K562 (cell line): ENCODE measurements at regions not wholly inside any gene's neighbourhood (a gene's known extent, or its start where the extent isn't known, plus 50 kb on each side); places are given as distances from the start of the nearest gene placed in this dataset.

Source experiments
- ATAC-seq: fragments of 200-7000 bp; cut with Tn5 transposase; 3 replicates; pipeline ENCODE4 v1.9.1; 2020; ENCODE audit warnings: moderate library complexity
- BruUV-seq: library from RNA; stranded (reverse); fragments of 400-500 nt; replicated peaks from 2 replicates; lab custom pipeline; 2021; lab: Mats Ljungman, UMichigan
- CTCF ChIA-PET: fragments of 300-600 bp; formaldehyde crosslinking; extraction: SDS; loops from one replicate; lab custom pipeline; 2021; ENCODE audit warnings: low intra/inter-chr PET ratio; lab: Yijun Ruan, JAX
- POLR2A ChIA-PET: fragments of 300-600, 350-650 bp; sonication (Branson Sonifier 250); formaldehyde crosslinking; extraction: SDS; loops from one replicate; lab custom pipeline; 2021; ENCODE audit warnings: antibody characterized with exemption, inconsistent platforms; lab: Yijun Ruan, JAX
- DNase-seq, 4 experiments: peaks; one replicate each; pipeline versions ENCODE4 v3.0.0 to v3.0.0-alpha.2; 2011 to 2018; ENCODE audit warnings: low spot score in 3 of 4, mixed read lengths in 3 of 4; ENCODE audit errors: extremely low read depth in 1 of 4
- FAIRE-seq: peaks from 2 replicates; lab custom pipeline; 2011; peaks lifted over from hg19 to GRCh38; lab: Jason Lieb, UNC
- H2AFZ ChIP-seq: 2 replicates; pipeline ENCODE4 v1.6.0; 2011; ENCODE audit warnings: low read depth, low read length, control low read depth, inconsistent platforms
- H3K27ac ChIP-seq: fragments of 200-600 bp; 3 replicates; pipeline ENCODE4 v1.8.0; 2011; ENCODE audit warnings: low read depth, mild to moderate bottlenecking, control low read depth, inconsistent platforms, low read length, moderate library complexity, mixed read lengths; ENCODE audit errors: extremely low read depth
- H3K27me3 ChIP-seq, 2 experiments: fragments of 300-600 bp in 1 of 2; 2 replicates in 1 of 2; 3 replicates in 1 of 2; pipeline versions ENCODE4 v1.6.0 to v1.8.0; 2011; ENCODE audit warnings: inconsistent platforms in 2 of 2, low read length in 2 of 2, mild to moderate bottlenecking in 1 of 2, mixed read lengths in 1 of 2, moderate library complexity in 1 of 2; ENCODE audit not compliant: control insufficient read depth in 2 of 2, insufficient read depth in 2 of 2
- H3K36me3 ChIP-seq: fragments of 300-600 bp; 3 replicates; pipeline ENCODE4 v1.8.0; 2011; ENCODE audit warnings: mild to moderate bottlenecking, low read length, inconsistent platforms; ENCODE audit not compliant: control insufficient read depth, insufficient read depth
- H3K4me1 ChIP-seq, 2 experiments: fragments of 200-600 bp in 1 of 2; replicated peaks in 1 of 2; 2 replicates in 1 of 2; 3 replicates in 1 of 2; pipeline versions ENCODE4 v1.5.1 to v1.8.0; 2011; ENCODE audit warnings: inconsistent platforms in 2 of 2, low read length in 2 of 2, mild to moderate bottlenecking in 1 of 2, mixed read lengths in 1 of 2, moderate library complexity in 1 of 2; ENCODE audit not compliant: control insufficient read depth in 2 of 2, insufficient read depth in 2 of 2
- H3K4me2 ChIP-seq: 2 replicates; pipeline ENCODE4 v1.6.1; 2011; ENCODE audit warnings: low read length, control low read depth, inconsistent platforms, mixed read lengths; ENCODE audit not compliant: insufficient read depth
- H3K4me3 ChIP-seq: fragments of 200-600 bp; sonication (generic), shearing (Covaris generic); 2 replicates; pipeline ENCODE4 v1.5.1; 2016; ENCODE audit warnings: control low read depth, inconsistent platforms
- H3K79me2 ChIP-seq: fragments of 200-600 bp; 3 replicates; pipeline ENCODE4 v1.8.0; 2011; ENCODE audit warnings: low read length, inconsistent platforms; ENCODE audit not compliant: control insufficient read depth, insufficient read depth
- H3K9ac ChIP-seq, 2 experiments: 2 replicates each; pipeline versions ENCODE4 v1.6.0 to v1.6.1; 2011; ENCODE audit warnings: low read depth in 2 of 2, low read length in 2 of 2, control low read depth in 1 of 2, inconsistent platforms in 1 of 2, mild to moderate bottlenecking in 1 of 2, mixed read lengths in 1 of 2; ENCODE audit not compliant: insufficient read depth in 1 of 2
- H3K9me1 ChIP-seq: one replicate; pipeline ENCODE4 v1.6.0; 2011; ENCODE audit warnings: inconsistent platforms, mild to moderate bottlenecking, low read length, moderate library complexity; ENCODE audit not compliant: control insufficient read depth, insufficient read depth
- H3K9me3 ChIP-seq: replicated peaks from 2 replicates; pipeline ENCODE4 v1.5.1; 2011; ENCODE audit warnings: low read depth, low read length, inconsistent platforms; ENCODE audit not compliant: control insufficient read depth, insufficient read depth
- H4K20me1 ChIP-seq: replicated peaks from 2 replicates; pipeline ENCODE4 v1.6.1; 2011; ENCODE audit warnings: low read length, inconsistent platforms, mixed read lengths; ENCODE audit not compliant: control insufficient read depth, insufficient read depth
- CBX3 ChIP-seq, 2 experiments: IDR thresholded peaks; 1 replicate in 1 of 2; 2 replicates in 1 of 2; pipeline ENCODE4 v1.6.1; 2012; ENCODE audit warnings: inconsistent platforms in 2 of 2, low read length in 2 of 2, borderline replicate concordance in 1 of 2, control low read depth in 1 of 2
- CREB1 ChIP-seq, 2 experiments: sonication (generic) in 1 of 2; formaldehyde crosslinking in 1 of 2; IDR thresholded peaks; 2 replicates each; pipeline versions ENCODE4 v1.6.1 to v1.8.0; 2012 to 2022; ENCODE audit warnings: inconsistent platforms in 1 of 2, mild to moderate bottlenecking in 1 of 2, missing genetic modification reagents in 1 of 2, moderate library complexity in 1 of 2
- FIP1L1 ChIP-seq: fragments of 200-400 bp; formaldehyde crosslinking; IDR thresholded peaks from 2 replicates; pipeline ENCODE4 v1.6.1; 2018; ENCODE audit warnings: mild to moderate bottlenecking, low read depth, low read length; ENCODE audit not compliant: poor library complexity, severe bottlenecking
- POLR2B ChIP-seq: fragments of 450-650 bp; IDR thresholded peaks from 2 replicates; pipeline ENCODE4 v1.6.1; 2018; ENCODE audit warnings: low read depth; ENCODE audit not compliant: partially characterized antibody
- ZNF324 ChIP-seq: fragments of 250-450 bp; sonication (Bioruptor Pico); IDR thresholded peaks from 2 replicates; pipeline ENCODE4 v1.4.0; 2020; ENCODE audit warnings: mild to moderate bottlenecking
- ZNF507 ChIP-seq: conservative IDR thresholded peaks from 2 replicates; pipeline ENCODE4 v1.6.1; 2017; ENCODE audit warnings: missing genetic modification characterization, missing compliant biosample characterization
- WGBS: fragments of 100-300 bp; shearing (Covaris generic); methylation state at CpG from one replicate; pipeline ENCODE4 v1.1.6; 2016; ENCODE audit warnings: low coverage, mixed read lengths; ENCODE audit not compliant: insufficient coverage; ENCODE audit errors: missing lambda C conversion rate; 5-methylcytosine and 5-hydroxymethylcytosine counted together
- in situ Hi-C: fragments of 300-500 bp; cut with MboI; formaldehyde crosslinking; loops from 4 replicates; pipeline ENCODE4 v1.15.0; 2018; ENCODE audit warnings: inconsistent platforms, mixed read lengths
- intact Hi-C: fragments of 100-400 bp; cut with micrococcal nuclease; formaldehyde crosslinking; loops from 2 replicates; pipeline ENCODE4 v1.14.2; 2022
- TF ChIP-seq, protein P1 (sequence below), 3 experiments: fragments of 200-800 bp in 1 of 3; sonication (Bioruptor generic) in 1 of 3; sonication (generic) in 1 of 3; formaldehyde crosslinking in 1 of 3; IDR thresholded peaks; 2 replicates each; pipeline versions ENCODE4 v1.6.1 to v1.8.0; 2016 to 2022; ENCODE audit warnings: mild to moderate bottlenecking in 2 of 3, missing compliant biosample characterization in 2 of 3, missing genetic modification characterization in 2 of 3, missing genetic modification reagents in 1 of 3
- TF ChIP-seq, protein P2 (sequence below): fragments of 450-650 bp; IDR thresholded peaks from 2 replicates; pipeline ENCODE4 v1.7.0; 2016; ENCODE audit warnings: borderline replicate concordance

DNA sequence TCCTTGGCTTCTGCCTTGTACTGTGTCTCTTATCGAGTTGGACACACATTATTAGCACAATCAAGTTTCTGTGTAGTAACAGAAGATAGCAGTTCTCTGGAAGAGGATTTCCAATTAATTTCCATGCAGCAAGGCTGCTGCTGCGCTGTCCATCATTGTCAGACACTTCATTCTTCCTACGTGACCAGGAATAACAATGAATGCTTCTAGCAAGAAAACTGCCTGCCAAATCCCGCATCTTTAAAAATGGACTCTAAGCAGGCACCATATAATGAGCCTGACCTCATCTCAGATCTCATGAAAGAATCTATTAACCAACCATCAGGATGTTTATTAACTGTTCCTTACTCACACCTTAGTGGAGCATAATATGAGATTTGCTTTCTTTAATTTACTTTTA lies 1067.7 kb upstream of the FAM98A start:
- Histone ChIP-seq H3K9me1 (no peaks in the 10 kb centered on the region), H3K79me2 (no peaks in the 10 kb centered on the region), H3K27me3 (no peaks in the 10 kb centered on the region), H3K9ac (no peak overlapping the region), H3K27ac (no peak overlapping the region), H3K4me1 (no peaks in the 10 kb centered on the region), H4K20me1 (no peaks in the 10 kb centered on the region), H3K4me3 (no peak overlapping the region), H3K4me2 (no peak overlapping the region), H2AFZ (no peak overlapping the region), H3K9me3 (no peaks in the 10 kb centered on the region), H3K36me3 (no peaks in the 10 kb centered on the region)
- BruUV-seq = no TSS peak
- ChIA-PET POLR2A (no interaction called here), CTCF (no interaction called here)
- ATAC-seq (no peak), DNase-seq (no peak), FAIRE-seq (no peak)
- in situ Hi-C loops (no loop called here), intact Hi-C loops (no loop called here)
- 3% methylated on average over 4 of the region's 4 CpGs for WGBS
- TF ChIP-seq FIP1L1 (no peak), POLR2B (no peak), ZNF507 (no peak), ZNF324 (no peak), CREB1 (IDR thresholded peaks at IDR 0.05) (no peak), CREB1 (CRISPR knock-in tag; IDR thresholded peaks at IDR 0.05) (no peak), CBX3 (IDR thresholded peaks at IDR 0.05; ENCODE audit: borderline replicate concordance in 1 of 2, low read length in 2 of 2) (no peak)
- TF ChIP-seq, protein P1, sequence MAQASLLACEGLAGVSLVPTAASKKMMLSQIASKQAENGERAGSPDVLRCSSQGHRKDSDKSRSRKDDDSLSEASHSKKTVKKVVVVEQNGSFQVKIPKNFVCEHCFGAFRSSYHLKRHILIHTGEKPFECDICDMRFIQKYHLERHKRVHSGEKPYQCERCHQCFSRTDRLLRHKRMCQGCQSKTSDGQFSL (CRISPR knock-in tag; IDR thresholded peaks at IDR 0.05) = no peak
- TF ChIP-seq, protein P1 (tag; IDR thresholded peaks at IDR 0.05) = no peak
- TF ChIP-seq, protein P2, sequence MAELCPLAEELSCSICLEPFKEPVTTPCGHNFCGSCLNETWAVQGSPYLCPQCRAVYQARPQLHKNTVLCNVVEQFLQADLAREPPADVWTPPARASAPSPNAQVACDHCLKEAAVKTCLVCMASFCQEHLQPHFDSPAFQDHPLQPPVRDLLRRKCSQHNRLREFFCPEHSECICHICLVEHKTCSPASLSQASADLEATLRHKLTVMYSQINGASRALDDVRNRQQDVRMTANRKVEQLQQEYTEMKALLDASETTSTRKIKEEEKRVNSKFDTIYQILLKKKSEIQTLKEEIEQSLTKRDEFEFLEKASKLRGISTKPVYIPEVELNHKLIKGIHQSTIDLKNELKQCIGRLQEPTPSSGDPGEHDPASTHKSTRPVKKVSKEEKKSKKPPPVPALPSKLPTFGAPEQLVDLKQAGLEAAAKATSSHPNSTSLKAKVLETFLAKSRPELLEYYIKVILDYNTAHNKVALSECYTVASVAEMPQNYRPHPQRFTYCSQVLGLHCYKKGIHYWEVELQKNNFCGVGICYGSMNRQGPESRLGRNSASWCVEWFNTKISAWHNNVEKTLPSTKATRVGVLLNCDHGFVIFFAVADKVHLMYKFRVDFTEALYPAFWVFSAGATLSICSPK = no peak
